NCI-H748 treated with DMSO at 0.1 percent for 48 hours (cell line): ENCODE measurements at regions not wholly inside any gene's neighbourhood (a gene's known extent, or its start where the extent isn't known, plus 50 kb on each side); places are given as distances from the start of the nearest gene placed in this dataset.
"Not testable (repeated sequence)": the region's sequence is repeated elsewhere in the genome, so short reads cannot be mapped to it uniquely, and the experiment has no call there.

Experiments
- DNase-seq: peaks from one replicate; lab custom pipeline; 2025; lab: John Stamatoyannopoulos, UW

GRCh38 chr6:34646714-34647113 lies 49.9 kb downstream of the ILRUN start:
- no peak for DNase-seq

DNA sequence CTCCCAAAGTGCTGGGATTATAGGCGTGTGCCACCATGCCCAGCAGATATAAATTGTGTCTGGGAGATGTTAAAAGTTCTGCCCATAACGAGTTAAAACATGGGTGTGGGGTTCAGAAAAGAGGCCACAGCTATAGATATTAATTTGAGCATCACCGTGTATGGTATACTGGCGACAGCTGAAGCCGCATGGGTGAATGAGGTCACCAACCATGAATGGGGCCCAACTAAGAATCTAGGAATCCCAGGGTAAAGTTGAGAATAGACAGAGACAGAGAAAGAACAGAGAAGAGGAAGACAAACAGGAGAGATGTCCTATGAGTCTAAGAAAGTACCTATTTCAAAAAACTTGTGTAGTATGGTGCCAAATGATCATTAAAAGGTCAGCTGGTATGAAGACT lies 50.9 kb downstream of the ILRUN start:
- DNase-seq: no peak

- DNase-seq: no peak
Measured at GRCh38 chr6:34644716-34645115, 51.9 kb downstream of the ILRUN start.

- no peak for DNase-seq
Measured at GRCh38 chr6:34642427-34642826, 54.1 kb downstream of the ILRUN start.

DNA sequence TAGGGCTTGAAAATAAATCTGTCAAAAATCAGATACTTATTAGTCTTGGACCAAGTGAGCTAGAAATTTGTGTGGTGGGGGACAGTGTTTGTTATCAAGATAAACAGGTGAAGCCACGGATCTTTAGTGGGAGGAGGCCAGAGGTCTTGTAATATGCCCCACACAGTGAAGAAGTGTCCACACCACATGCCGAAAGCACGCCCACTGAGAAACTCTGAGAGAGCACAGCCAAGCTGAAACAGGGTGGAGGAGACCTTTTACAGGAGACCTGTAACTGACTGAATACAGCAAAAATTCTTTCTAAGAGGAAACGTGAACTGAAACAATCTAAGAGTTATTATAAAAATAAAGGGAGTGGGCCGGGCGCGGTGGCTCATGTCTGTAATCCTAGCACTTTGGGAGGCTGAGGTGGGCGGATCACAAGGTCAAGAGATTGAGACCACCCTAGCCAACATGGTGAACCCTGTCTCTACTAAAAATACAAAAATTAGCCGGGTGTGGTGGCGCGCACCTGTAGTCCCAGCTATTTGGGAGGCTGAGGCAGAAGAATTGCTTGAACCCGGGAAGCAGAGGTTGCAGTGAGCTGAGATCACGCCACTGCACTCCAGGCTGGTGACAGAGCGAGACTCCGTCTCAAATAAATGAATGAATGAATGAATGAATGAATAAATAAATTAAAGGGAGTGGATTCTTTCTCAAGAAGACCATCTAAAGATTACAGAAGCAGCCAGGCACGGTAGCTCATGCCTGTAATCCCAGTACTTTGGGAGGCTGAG lies 56.3 kb downstream of the ILRUN start:
- not testable (repeated sequence) for DNase-seq

GRCh38 chr6:34638834-34639736 lies 57.5 kb downstream of the ILRUN start:
- DNase-seq: no peak

DNA sequence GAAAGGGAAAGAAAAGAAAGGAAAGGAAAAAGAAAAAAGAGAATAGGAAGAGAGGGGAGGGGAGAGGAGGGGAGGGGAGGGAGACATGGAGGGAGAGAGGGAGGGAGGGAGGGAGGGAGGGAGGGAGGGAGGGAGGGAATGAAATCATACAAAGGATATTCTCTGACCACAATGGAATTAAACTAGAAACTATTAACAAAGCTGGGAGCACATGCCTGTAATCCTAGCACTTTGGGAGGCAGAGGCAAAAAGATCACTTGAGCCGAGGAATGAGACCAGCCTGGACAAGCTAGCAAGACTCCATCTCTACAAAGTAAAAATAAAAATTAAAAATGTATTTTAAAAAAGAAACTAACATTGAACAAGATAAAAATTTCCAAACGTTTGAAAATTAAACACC lies 62.8 kb downstream of the ILRUN start:
- no peak for DNase-seq

- no peak for DNase-seq
Measured at GRCh38 chr6:34633256-34633655, 63.3 kb downstream of the ILRUN start.

- no peak for DNase-seq
Measured at GRCh38 chr6:34630040-34630439, 66.5 kb downstream of the ILRUN start.

GRCh38 chr6:34627296-34627695 lies 69.3 kb downstream of the ILRUN start:
- no peak for DNase-seq

GRCh38 chr6:34618430-34619182 lies 62.5 kb upstream of the SPDEF start:
- no peak for DNase-seq

GRCh38 chr6:34617231-34617630 lies 61.1 kb upstream of the SPDEF start:
- DNase-seq: no peak

GRCh38 chr6:34616227-34616585 lies 60.1 kb upstream of the SPDEF start:
- peak; percentile 8 for DNase-seq

DNA sequence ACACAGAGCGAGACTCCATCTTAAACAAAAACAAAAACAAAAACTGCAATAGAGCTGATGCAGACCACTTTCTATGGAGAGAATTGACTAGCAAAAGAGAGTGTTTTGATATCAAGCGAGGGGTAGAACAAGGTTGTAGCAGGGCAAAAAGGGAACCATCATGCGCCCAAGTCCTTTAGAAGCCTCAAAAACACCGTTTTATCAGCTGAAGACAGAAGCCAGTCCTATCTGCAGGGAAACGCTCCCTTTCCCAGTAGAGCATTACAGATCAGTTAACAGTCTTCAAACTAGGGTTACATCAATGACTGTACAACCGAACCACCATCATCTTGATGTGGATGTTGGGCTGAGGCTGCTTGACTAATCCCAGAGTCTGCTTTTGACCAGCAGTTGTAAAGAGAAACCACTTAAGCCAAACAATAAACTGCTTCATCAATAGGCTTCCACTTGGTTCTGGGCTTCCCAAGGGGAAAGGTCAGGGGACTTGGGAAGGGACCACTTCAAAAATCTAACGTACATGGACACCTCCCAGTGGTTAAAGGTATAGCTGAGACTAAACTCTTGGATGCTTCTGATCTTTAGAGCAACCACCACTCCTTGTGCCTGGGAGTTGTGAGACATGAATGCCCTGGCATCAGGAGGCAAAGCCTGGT lies 59.6 kb upstream of the SPDEF start:
- no peak for DNase-seq

DNA sequence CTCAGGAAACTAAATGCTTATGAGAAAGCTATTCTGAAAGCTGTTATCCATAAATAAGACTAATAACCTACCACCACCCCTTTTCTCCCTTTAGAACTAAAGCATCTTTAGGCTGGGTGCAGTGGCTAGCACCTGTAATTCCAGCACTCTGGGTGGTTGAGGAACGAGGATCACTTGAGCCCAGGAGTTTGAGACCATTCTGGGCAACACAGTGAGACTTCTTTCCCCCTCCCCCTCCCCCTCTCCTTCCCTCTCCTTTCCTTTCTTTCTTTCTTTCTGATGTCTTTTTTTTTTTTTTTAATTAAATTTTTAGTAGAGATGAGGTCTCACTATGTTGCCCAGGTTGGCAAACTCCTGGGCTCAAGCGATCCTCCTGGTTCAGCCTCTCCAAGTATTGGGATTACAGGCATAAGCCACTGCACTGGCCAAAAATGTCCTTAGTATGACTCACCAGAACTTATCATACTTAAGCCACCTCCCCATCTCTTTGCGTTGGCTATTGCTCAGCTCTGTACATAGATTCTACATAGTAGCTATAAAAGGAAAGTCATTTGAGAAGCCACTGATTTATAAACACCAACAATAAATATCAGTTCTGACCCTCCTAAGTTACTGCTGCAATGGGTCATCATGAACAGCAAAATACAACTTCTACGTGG lies 54.8 kb upstream of the SPDEF start:
- no peak for DNase-seq

DNA sequence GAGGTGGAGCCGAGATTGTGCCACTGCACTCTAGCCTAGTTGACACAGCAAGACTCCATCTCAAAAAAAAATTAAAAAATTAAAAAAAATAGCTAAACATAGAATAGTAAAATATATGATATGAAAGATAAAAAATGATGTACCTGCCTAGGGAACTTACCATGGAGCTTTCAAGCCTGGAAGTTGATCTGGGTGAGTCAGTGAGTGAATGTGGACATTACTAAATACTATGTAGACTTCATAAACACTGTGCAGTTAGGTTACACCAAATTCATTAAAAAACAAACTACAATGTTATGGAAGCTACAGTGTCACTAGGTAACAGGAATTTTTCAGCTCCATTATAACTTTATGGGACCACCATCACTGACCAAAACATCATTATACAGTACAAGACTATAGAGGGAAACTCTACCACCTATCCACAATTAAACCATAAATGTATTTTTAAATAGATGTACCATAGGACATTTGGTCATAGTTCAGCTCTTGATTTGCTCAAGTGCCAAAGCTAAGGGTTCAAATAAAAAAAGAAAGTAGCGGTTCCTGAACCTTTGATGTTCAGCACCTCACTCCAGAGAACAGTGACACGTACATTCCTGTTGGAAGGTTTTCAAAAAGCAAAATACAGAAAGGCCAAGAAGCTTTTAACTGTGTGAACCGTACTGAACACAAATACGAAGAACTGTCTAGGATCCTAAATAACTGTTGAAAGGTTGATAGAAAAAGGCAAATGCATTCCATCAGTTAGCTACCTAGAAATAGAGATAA lies 52.4 kb upstream of the SPDEF start:
- no peak for DNase-seq

- DNase-seq: no peak
Measured at GRCh38 chr6:34606477-34607265, 50.5 kb upstream of the SPDEF start.
